ENCODE measurements at regions not wholly inside any gene's neighbourhood (a gene's known extent, or its start where the extent isn't known, plus 50 kb on each side); places are given as distances from the start of the nearest gene placed in this dataset.
"Not testable (repeated sequence)": the region's sequence is repeated elsewhere in the genome, so short reads cannot be mapped to it uniquely, and the experiment has no call there.

DNA sequence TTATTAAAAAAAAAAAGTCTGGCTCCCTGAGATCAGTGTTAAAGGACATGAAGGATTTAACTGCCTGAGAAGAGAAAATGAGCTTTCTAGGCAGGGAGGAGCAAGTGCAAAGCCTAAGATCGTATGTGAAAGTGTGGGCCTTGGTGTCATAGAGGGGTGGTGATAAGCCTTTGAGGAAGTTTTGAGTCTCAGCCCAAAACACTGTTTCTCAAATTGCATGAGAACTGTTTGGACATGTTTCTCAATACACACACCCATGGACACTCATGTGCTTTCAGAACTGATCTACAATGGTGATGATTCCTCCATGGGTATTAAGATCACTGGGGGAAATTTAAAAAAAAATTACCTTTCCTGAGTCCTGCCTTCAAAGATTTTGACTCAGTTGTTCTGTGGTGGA, 336.7 kb upstream of the RND3 start:
- H3K27ac ChIP-seq (ENCODE audit: low read length), result no peak overlapping the region
- H3K36me3 ChIP-seq (ENCODE audit: control insufficient read depth, insufficient read depth, low read length), result no peaks in the 10 kb centered on the region
- no peaks in the 10 kb centered on the region for H3K4me1 ChIP-seq (ENCODE audit: control insufficient read depth, insufficient read depth, low read length)
- no CpG with 5 or more reads among the region's 1 CpG for WGBS (ENCODE audit: insufficient coverage, insufficient read length)
- H3K4me3 ChIP-seq (ENCODE audit: low read length), result no peak overlapping the region
- no peak for DNase-seq (ENCODE audit: low read depth, low spot score)
- no peaks in the 10 kb centered on the region for H3K9me3 ChIP-seq (ENCODE audit: control insufficient read depth, insufficient read depth, low read length)
- no peaks in the 10 kb centered on the region for H3K27me3 ChIP-seq (ENCODE audit: control insufficient read depth, insufficient read depth, low read length)

DNA sequence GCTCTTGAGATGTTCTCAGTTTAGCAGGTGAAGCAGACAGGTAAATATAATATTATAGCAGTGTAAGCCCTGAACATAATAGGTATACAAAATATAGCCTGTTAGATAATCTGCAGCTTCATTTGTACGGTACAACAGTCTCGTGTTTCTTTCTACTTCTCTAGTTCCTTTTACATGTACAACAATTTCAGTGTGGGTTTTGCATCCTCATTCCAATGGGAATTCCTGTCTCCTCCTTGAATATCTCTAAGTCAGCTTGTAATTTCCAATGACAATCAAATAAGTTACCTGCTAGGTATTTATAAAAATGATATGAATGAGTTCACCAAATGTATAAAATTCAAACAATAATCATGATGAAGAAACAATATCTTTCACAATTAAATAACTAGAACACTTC, 330.0 kb upstream of the RND3 start:
- H3K27ac ChIP-seq (ENCODE audit: low read length), result no peak overlapping the region

DNA sequence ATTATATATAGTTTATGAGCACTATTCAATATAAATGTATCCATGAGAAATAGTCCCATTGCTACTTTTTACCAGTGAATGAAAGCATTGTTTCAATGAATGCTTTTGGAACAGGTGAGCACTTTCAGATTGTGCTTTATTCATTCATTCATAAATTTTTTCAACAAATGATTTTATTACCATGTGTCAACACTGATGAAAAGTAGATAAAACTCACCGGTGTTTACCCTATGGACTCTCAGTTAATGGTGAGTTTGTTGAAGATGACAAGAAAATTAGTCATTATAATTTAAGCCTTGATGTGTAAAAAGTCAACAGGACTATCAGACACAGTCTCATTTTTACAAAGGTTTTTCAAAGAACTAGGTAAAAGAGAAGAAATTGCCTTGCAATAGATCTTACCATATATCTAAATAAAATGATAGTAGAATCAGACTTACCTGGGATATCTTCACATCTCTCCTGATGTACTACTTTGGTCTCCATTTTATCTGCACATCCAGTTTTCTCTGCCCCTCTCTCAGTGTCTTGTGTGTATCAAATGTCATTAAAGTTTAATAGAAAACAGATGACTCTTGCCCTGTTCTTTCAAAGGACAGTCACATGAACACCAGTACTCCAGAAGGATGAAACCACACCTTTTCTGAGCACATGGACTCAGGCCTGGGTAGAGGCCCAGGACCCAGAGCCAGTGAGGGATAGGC, 325.3 kb upstream of the RND3 start:
- no peak for DNase-seq (ENCODE audit: low read depth, low spot score)
- Histone ChIP-seq H3K36me3 (ENCODE audit: control insufficient read depth, insufficient read depth, low read length) (no peaks in the 10 kb centered on the region), H3K4me3 (ENCODE audit: low read length) (no peak overlapping the region), H3K4me1 (ENCODE audit: control insufficient read depth, insufficient read depth, low read length) (no peaks in the 10 kb centered on the region), H3K27ac (ENCODE audit: low read length) (no peak overlapping the region), H3K9me3 (ENCODE audit: control insufficient read depth, insufficient read depth, low read length) (no peaks in the 10 kb centered on the region), H3K27me3 (ENCODE audit: control insufficient read depth, insufficient read depth, low read length) (no peaks in the 10 kb centered on the region)
- no CpG with 5 or more reads among the region's 1 CpG for WGBS (ENCODE audit: insufficient coverage, insufficient read length)

More for the DNA sequence above, 330.0 kb upstream of the RND3 start:
- Histone ChIP-seq H3K36me3 (ENCODE audit: control insufficient read depth, insufficient read depth, low read length) (no peaks in the 10 kb centered on the region), H3K4me3 (ENCODE audit: low read length) (no peak overlapping the region), H3K9me3 (ENCODE audit: control insufficient read depth, insufficient read depth, low read length) (no peaks in the 10 kb centered on the region), H3K4me1 (ENCODE audit: control insufficient read depth, insufficient read depth, low read length) (no peaks in the 10 kb centered on the region), H3K27me3 (ENCODE audit: control insufficient read depth, insufficient read depth, low read length) (no peaks in the 10 kb centered on the region)
- no peak for DNase-seq (ENCODE audit: low read depth, low spot score)
- no CpG with 5 or more reads among the region's 2 CpGs for WGBS (ENCODE audit: insufficient coverage, insufficient read length)

DNA sequence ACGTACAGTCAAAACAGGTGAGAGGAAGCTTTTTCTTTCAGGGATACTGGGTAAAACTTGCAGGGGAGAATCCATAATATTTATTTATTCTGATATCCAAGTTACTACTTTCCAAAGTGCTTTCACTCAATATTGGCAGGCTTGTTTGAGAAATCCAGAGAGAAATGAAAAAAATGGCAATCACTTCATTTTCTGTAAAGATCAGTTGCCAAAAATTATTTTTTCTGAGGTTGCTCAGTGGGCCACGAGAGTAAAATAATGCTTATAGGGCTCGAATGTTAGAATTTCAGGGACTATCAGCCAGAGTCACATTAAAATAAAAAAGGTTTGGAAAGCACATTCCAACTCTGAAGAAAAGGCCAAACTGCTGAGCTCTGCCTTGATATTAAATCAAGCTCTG, 324.6 kb upstream of the RND3 start:
- DNase-seq (ENCODE audit: low read depth, low spot score), result no peak
- H3K4me3 ChIP-seq (ENCODE audit: low read length), result no peak overlapping the region
- H3K36me3 ChIP-seq (ENCODE audit: control insufficient read depth, insufficient read depth, low read length), result no peaks in the 10 kb centered on the region
- no peak overlapping the region for H3K27ac ChIP-seq (ENCODE audit: low read length)
- no peaks in the 10 kb centered on the region for H3K4me1 ChIP-seq (ENCODE audit: control insufficient read depth, insufficient read depth, low read length)
- WGBS (ENCODE audit: insufficient coverage, insufficient read length), result no CpG with 5 or more reads among the region's 3 CpGs
- H3K9me3 ChIP-seq (ENCODE audit: control insufficient read depth, insufficient read depth, low read length), result no peaks in the 10 kb centered on the region
- no peaks in the 10 kb centered on the region for H3K27me3 ChIP-seq (ENCODE audit: control insufficient read depth, insufficient read depth, low read length)

DNA sequence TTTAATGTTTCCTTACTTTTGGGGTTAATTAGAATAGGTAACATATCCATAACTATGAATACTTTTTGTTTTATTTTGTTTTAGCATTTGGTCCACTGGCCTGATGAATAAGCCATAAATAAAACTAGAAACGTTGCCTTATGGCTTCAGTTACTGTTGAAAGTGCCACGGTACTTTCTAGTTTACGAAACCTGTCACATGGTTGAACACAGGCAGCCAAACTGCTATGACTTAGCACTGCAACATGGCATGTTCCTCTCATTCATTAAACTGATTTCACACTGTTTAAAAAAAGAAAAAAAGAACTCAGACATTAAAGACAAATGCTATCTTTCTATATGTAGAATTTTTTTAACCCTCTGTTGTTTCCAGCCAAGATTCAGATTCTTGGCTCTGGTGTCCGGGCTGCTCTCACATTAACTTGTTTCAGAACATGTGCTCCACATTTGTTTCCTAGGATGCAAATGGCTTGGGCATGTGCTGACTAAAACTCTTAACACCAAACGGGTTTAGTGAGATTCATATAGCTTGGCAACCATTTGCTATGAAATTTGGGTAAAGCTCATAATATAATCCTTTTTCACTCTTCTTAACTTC, 323.9 kb upstream of the RND3 start:
- Histone ChIP-seq H3K4me1 (ENCODE audit: control insufficient read depth, insufficient read depth, low read length) (no peaks in the 10 kb centered on the region), H3K4me3 (ENCODE audit: low read length) (no peak overlapping the region), H3K27ac (ENCODE audit: low read length) (no peak overlapping the region), H3K27me3 (ENCODE audit: control insufficient read depth, insufficient read depth, low read length) (no peaks in the 10 kb centered on the region), H3K36me3 (ENCODE audit: control insufficient read depth, insufficient read depth, low read length) (no peaks in the 10 kb centered on the region), H3K9me3 (ENCODE audit: control insufficient read depth, insufficient read depth, low read length) (no peaks in the 10 kb centered on the region)
- DNase-seq (ENCODE audit: low read depth, low spot score), result no peak
- WGBS (ENCODE audit: insufficient coverage, insufficient read length), result no CpG with 5 or more reads among the region's 5 CpGs

DNA sequence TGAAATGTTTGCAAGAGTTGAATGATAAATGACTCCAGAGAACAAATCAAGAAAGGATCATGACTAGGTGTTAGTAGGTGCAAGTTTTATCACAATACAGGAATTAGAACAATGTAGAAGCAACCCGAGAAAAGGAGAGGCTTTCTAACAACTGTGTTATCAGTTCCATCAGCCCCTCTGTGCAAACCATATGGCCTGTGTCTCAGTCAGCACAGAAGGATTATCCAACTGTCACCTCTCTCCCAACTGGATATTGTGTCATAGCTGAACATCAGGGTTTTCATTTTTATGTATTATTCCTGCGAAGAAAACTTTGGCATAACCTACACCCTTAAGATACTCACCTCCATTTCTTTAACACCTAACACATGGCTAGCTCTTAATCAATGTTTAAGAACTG, 321.6 kb upstream of the RND3 start:
- no peak for DNase-seq (ENCODE audit: low read depth, low spot score)
- H3K4me3 ChIP-seq (ENCODE audit: low read length), result no peak overlapping the region
- no CpG with 5 or more reads among the region's 2 CpGs for WGBS (ENCODE audit: insufficient coverage, insufficient read length)
- no peaks in the 10 kb centered on the region for H3K9me3 ChIP-seq (ENCODE audit: control insufficient read depth, insufficient read depth, low read length)
- no peak overlapping the region for H3K27ac ChIP-seq (ENCODE audit: low read length)
- H3K36me3 ChIP-seq (ENCODE audit: control insufficient read depth, insufficient read depth, low read length), result no peaks in the 10 kb centered on the region
- H3K27me3 ChIP-seq (ENCODE audit: control insufficient read depth, insufficient read depth, low read length), result no peaks in the 10 kb centered on the region
- no peaks in the 10 kb centered on the region for H3K4me1 ChIP-seq (ENCODE audit: control insufficient read depth, insufficient read depth, low read length)

DNA sequence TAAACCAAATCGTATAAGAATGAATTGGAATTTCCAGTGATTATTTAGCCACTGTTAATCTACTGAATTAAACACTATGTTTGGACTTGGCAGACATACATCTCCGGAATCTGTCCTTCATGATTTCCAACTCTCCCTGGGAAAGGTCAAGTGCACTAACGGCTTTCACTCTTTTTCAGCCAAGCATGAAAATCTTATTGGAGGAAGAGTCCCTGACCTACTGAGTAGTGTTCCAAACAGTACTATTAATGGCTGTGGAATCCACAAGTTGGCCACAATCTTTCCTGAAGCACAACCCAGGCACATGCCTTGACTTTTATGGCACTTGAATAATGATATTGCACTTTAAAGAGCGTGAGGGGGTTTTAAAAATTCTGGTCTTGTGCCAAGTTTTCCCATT, 318.9 kb upstream of the RND3 start:
- no peak for DNase-seq (ENCODE audit: low read depth, low spot score)
- no CpG with 5 or more reads among the region's 4 CpGs for WGBS (ENCODE audit: insufficient coverage, insufficient read length)
- Histone ChIP-seq H3K36me3 (ENCODE audit: control insufficient read depth, insufficient read depth, low read length) (no peaks in the 10 kb centered on the region), H3K27ac (ENCODE audit: low read length) (no peak overlapping the region), H3K9me3 (ENCODE audit: control insufficient read depth, insufficient read depth, low read length) (no peaks in the 10 kb centered on the region), H3K27me3 (ENCODE audit: control insufficient read depth, insufficient read depth, low read length) (no peaks in the 10 kb centered on the region), H3K4me1 (ENCODE audit: control insufficient read depth, insufficient read depth, low read length) (no peaks in the 10 kb centered on the region), H3K4me3 (ENCODE audit: low read length) (no peak overlapping the region)

DNA sequence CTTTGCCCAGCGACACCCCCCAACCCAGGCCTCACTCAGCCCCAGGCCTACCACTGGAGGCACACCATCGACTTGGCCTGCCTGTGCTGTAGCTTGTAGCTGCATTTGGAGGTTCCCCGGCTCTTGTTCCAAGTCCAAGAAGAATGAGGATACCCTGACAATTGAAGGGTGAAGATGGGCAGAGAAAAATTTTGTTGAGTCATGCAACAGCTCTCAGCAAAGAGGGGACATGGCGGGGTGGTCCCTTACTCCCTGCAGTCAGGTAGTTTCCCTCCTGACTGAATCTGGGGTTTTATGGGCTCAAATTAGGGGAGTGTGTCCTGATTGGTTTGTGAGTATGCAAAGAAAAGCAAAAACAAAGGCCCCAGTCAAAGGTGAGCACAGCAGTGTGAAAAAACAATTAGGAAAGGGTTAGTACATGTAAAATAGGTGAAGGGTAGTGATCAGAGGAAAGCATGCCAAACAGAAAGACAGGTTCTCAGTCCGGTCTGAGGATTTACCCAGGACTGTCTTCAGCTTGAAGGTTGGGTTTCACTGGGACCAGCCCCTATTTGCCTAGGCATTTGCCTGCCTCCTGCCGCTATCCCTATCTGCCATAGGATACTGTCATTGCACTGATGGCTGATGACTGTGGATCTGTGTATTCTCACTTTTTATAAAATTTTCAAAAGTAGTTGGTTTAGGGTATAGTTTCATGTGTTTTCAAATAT, 316.4 kb upstream of the RND3 start:
- Histone ChIP-seq H3K27ac (ENCODE audit: low read length) (no peak overlapping the region), H3K4me3 (ENCODE audit: low read length) (no peak overlapping the region)
- no CpG with 5 or more reads among the region's 6 CpGs for WGBS (ENCODE audit: insufficient coverage, insufficient read length)

DNA sequence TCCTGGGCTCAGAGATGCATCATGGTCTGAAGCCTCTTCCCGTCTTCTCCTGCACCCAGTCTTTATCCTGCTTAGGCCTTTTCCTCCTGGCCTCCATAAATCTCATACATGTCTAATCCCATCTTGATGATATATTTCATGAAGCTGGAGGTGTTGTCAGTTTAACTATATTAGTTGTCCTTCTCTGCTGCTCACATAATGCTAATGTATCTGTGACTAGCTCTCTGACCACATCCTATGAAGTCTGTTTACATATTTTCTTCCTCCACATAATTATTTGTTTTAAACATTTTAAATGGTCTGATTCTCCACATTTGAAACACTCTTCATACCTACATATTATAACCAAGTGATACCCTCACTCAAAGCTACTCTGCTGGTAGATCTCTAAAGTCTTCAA, 315.2 kb upstream of the RND3 start:
- no peaks in the 10 kb centered on the region for H3K4me1 ChIP-seq (ENCODE audit: control insufficient read depth, insufficient read depth, low read length)
- no CpG with 5 or more reads among the region's 1 CpG for WGBS (ENCODE audit: insufficient coverage, insufficient read length)

More for the DNA sequence above, 316.4 kb upstream of the RND3 start:
- DNase-seq (ENCODE audit: low read depth, low spot score), result no peak
- no peaks in the 10 kb centered on the region for H3K36me3 ChIP-seq (ENCODE audit: control insufficient read depth, insufficient read depth, low read length)
- no peaks in the 10 kb centered on the region for H3K27me3 ChIP-seq (ENCODE audit: control insufficient read depth, insufficient read depth, low read length)
- no peaks in the 10 kb centered on the region for H3K4me1 ChIP-seq (ENCODE audit: control insufficient read depth, insufficient read depth, low read length)
- H3K9me3 ChIP-seq (ENCODE audit: control insufficient read depth, insufficient read depth, low read length), result no peaks in the 10 kb centered on the region

DNA sequence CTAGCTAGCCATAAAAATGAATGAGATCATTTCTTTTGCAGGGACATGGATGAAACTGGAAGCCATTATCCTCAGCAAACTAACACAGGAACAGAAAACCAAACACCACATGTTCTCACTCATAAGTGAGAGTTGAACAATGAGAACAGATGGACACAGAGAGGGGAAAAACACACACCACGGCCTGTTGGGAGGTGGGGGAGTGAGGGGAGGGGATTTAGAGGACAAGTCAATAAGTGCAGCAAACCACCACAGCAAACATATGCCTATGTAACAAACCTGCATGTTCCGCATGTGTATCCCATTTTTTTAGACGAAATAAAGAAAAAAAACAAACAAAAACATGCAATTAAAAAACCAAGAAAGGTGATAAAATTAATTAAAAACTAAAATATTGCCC, 308.8 kb upstream of the RND3 start:
- H3K9me3 ChIP-seq (ENCODE audit: control insufficient read depth, insufficient read depth, low read length); H3K4me1 ChIP-seq (ENCODE audit: control insufficient read depth, insufficient read depth, low read length); H3K27ac ChIP-seq (ENCODE audit: low read length); DNase-seq (ENCODE audit: low read depth, low spot score); H3K4me3 ChIP-seq (ENCODE audit: low read length); H3K36me3 ChIP-seq (ENCODE audit: control insufficient read depth, insufficient read depth, low read length); H3K27me3 ChIP-seq (ENCODE audit: control insufficient read depth, insufficient read depth, low read length): not testable (repeated sequence)
- no CpG with 5 or more reads among the region's 3 CpGs for WGBS (ENCODE audit: insufficient coverage, insufficient read length)

More for the DNA sequence above, 315.2 kb upstream of the RND3 start:
- H3K27me3 ChIP-seq (ENCODE audit: control insufficient read depth, insufficient read depth, low read length), result no peaks in the 10 kb centered on the region
- H3K4me3 ChIP-seq (ENCODE audit: low read length), result no peak overlapping the region
- no peak overlapping the region for H3K27ac ChIP-seq (ENCODE audit: low read length)
- DNase-seq (ENCODE audit: low read depth, low spot score), result no peak
- no peaks in the 10 kb centered on the region for H3K9me3 ChIP-seq (ENCODE audit: control insufficient read depth, insufficient read depth, low read length)
- no peaks in the 10 kb centered on the region for H3K36me3 ChIP-seq (ENCODE audit: control insufficient read depth, insufficient read depth, low read length)
